Erythroblast (primary cell): ENCODE measurements at regions not wholly inside any gene's neighbourhood (a gene's known extent, or its start where the extent isn't known, plus 50 kb on each side); places are given as distances from the start of the nearest gene placed in this dataset.

Experiments used
- GATA1 ChIP-seq: IDR thresholded peaks from 2 replicates; pipeline ENCODE4 v1.6.1; 2011; ENCODE audit warnings: low read depth, mild to moderate bottlenecking, control low read depth, low read length, moderate library complexity
- POLR2A ChIP-seq: IDR thresholded peaks from 2 replicates; pipeline ENCODE4 v1.6.1; 2011; ENCODE audit warnings: mild to moderate bottlenecking, low read length

- TF ChIP-seq POLR2A: no peak
- TF ChIP-seq GATA1: no peak
Observed at GRCh38 chr6:106027758-106028157, 58.4 kb upstream of the PRDM1 start.
